Esophagus squamous epithelium (tissue), 5 donors: ENCODE measurements at regions not wholly inside any gene's neighbourhood (a gene's known extent, or its start where the extent isn't known, plus 50 kb on each side); places are given as distances from the start of the nearest gene placed in this dataset.
"Not testable (repeated sequence)": the region's sequence is repeated elsewhere in the genome, so short reads cannot be mapped to it uniquely, and the experiment has no call there.

Experiments used
- DNase-seq: peaks from one replicate; lab custom pipeline; 2025; lab: John Stamatoyannopoulos, UW
- H3K27ac ChIP-seq, 4 donors: fragments of 200-600 bp; sonication (generic); one replicate each; pipeline ENCODE4 v1.5.1; 2016 to 2019; ENCODE audit warnings: mild to moderate bottlenecking in 1 of 4
- H3K27me3 ChIP-seq, 4 donors: fragments of 200-600 bp; sonication (generic); 1 replicate in 3 of 4; 2 replicates in 1 of 4; pipeline versions ENCODE4 v1.5.1 to v1.6.0; 2017 to 2021; ENCODE audit warnings: antibody characterized with exemption in 1 of 4
- H3K36me3 ChIP-seq, 3 donors: fragments of 200-600 bp; sonication (generic); one replicate each; pipeline ENCODE4 v1.5.1; 2016 to 2019
- H3K4me1 ChIP-seq, 3 donors: fragments of 200-600 bp; sonication (generic); one replicate each; pipeline ENCODE4 v1.5.1; 2017 to 2019
- H3K4me3 ChIP-seq, 4 donors: fragments of 200-600 bp; sonication (generic); 1 replicate in 3 of 4; 2 replicates in 1 of 4; pipeline ENCODE4 v1.5.1; 2016 to 2019; ENCODE audit warnings: mild to moderate bottlenecking in 2 of 4, moderate library complexity in 1 of 4
- H3K9me3 ChIP-seq, 3 donors: fragments of 200-600 bp; sonication (generic); one replicate each; pipeline ENCODE4 v1.5.1; 2016 to 2019
- CTCF ChIP-seq, 6 experiments: fragments of 450-650 bp in 4 of 6; fragments of 200-600 bp in 2 of 6; sonication (generic) in 2 of 6; IDR thresholded peaks; one replicate each; pipeline ENCODE4 v1.5.1; 2016 to 2019; ENCODE audit warnings: antibody characterized with exemption in 6 of 6, mild to moderate bottlenecking in 4 of 6, moderate library complexity in 4 of 6
- POLR2A ChIP-seq, 4 donors: fragments of 450-650 bp; IDR thresholded peaks; one replicate each; pipeline ENCODE4 v1.6.1; 2017; ENCODE audit warnings: antibody characterized with exemption in 4 of 4, mild to moderate bottlenecking in 4 of 4, moderate library complexity in 3 of 4
- WGBS, 2 donors: methylation state at CpG; one replicate each; pipeline ENCODE4 v1.1.5; 2018; 5-methylcytosine and 5-hydroxymethylcytosine counted together
- intact Hi-C: fragments of 100-400 bp; cut with DNase I; formaldehyde crosslinking; loops from one replicate; pipeline ENCODE4 v1.15.0; 2022
- donor health status: DM: yes; HTN: yes; CAD: no.

DNA sequence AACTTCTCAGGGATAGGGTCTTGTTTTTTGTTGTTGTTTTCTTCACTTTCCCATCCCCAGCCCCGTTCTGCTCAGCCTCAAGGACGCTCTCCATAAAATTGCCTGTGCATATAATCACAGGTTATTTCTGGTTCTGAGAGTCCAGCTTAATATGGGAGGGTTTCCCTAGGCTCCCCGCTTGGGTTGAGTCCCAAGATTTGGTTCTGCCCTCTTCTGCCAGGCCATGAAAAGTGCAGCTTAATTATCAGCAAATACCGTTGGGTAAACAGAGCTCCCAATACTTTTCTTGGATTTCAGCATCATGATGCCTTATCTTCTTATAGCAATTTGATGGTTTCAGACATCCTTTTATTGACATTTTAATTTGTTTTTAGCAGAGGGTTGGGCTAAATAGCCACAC, 75.6 kb downstream of the GRIN2B start:
- no peaks in the 10 kb centered on the region for H3K4me1 ChIP-seq
- no peaks in the 10 kb centered on the region for H3K9me3 ChIP-seq
- no peak overlapping the region for H3K4me3 ChIP-seq
- no peak for TF ChIP-seq POLR2A (IDR thresholded peaks at IDR 0.05)
- TF ChIP-seq CTCF (IDR thresholded peaks at IDR 0.05): no peak
- no peak overlapping the region for H3K27ac ChIP-seq
- intact Hi-C loops: no loop called here
- DNase-seq: no peak
- 64 to 81% methylated on average over 4 of the region's 4 CpGs for whole genome bisulfite sequencing, 2 donors
- peaks cover 0 to 3% (median 0%) of the 10 kb centered on the region in 4 donors for H3K27me3 ChIP-seq
- H3K36me3 ChIP-seq: no peaks in the 10 kb centered on the region

DNA sequence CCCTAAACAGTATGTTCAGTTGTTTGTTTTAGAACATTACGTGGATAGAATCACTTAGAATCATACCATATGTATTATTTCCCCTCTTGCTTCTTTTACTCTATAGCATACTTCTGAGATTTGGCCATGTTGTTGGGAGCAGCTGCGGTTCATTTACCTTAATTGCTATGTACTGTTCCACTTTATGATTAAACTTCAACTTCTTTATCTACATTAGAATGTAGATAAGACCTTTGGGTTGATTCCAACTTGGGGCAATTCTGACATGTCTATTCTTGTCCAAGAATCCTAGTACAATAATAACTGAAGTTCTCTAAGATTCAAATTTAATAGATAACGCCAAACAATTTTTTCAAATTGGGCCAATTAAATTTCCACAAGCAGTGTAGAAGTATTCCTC, 80.7 kb downstream of the GRIN2B start:
- Histone ChIP-seq H3K4me3 (no peak overlapping the region), H3K27me3 (no peaks in the 10 kb centered on the region), H3K9me3 (no peaks in the 10 kb centered on the region), H3K36me3 (no peaks in the 10 kb centered on the region), H3K27ac (no peak overlapping the region), H3K4me1 (no peaks in the 10 kb centered on the region)
- WGBS, 2 donors: 68 to 77% methylated on average over 3 of the region's 3 CpGs
- no peak for TF ChIP-seq CTCF (IDR thresholded peaks at IDR 0.05)
- no peak for TF ChIP-seq POLR2A (IDR thresholded peaks at IDR 0.05)
- no peak for DNase-seq
- intact Hi-C loops: no loop called here

GRCh38 chr12:13898387-13898786, 83.0 kb downstream of the GRIN2B start:
- H3K36me3 ChIP-seq, H3K4me3 ChIP-seq, DNase-seq, H3K27ac ChIP-seq, H3K27me3 ChIP-seq, intact Hi-C loops, H3K4me1 ChIP-seq, H3K9me3 ChIP-seq: not testable (repeated sequence)
- WGBS, 2 donors: 80 to 86% methylated on average over 2 to 4 of the region's 5 CpGs

DNA sequence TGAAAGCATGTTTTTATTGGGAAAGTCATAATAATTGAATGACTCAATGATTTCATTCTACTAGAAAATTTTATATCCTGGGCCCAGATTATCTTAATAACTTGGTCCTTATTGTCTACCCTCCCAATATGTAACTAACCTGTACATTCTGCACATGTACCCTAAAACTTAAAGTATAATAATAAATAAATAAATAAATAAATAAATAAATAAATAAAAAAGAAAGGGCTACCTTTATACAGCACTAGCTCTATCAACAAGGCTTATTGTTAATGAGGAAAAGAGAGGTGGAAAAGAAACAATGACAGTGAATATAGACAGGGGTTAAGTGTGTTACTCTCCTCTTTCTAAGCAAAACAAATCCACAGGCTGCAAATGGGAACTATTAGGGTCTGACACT, 83.6 kb downstream of the GRIN2B start:
- H3K9me3 ChIP-seq: no peaks in the 10 kb centered on the region
- H3K4me1 ChIP-seq: no peaks in the 10 kb centered on the region
- TF ChIP-seq POLR2A (IDR thresholded peaks at IDR 0.05) (no peak), CTCF (IDR thresholded peaks at IDR 0.05) (no peak)
- intact Hi-C loops: no loop called here
- no peak for DNase-seq
- no peak overlapping the region for H3K4me3 ChIP-seq
- no peak overlapping the region for H3K27ac ChIP-seq
- H3K27me3 ChIP-seq: no peaks in the 10 kb centered on the region
- H3K36me3 ChIP-seq: no peaks in the 10 kb centered on the region

- no peaks in the 10 kb centered on the region for H3K36me3 ChIP-seq
- no peak overlapping the region for H3K4me3 ChIP-seq
- no peaks in the 10 kb centered on the region for H3K9me3 ChIP-seq
- no peaks in the 10 kb centered on the region for H3K27me3 ChIP-seq
- no peak overlapping the region for H3K27ac ChIP-seq
- no peaks in the 10 kb centered on the region for H3K4me1 ChIP-seq
- TF ChIP-seq CTCF (IDR thresholded peaks at IDR 0.05): no peak
- TF ChIP-seq POLR2A (IDR thresholded peaks at IDR 0.05): no peak
- intact Hi-C loops: no loop called here
- 66 to 68% methylated on average over 9 of the region's 9 CpGs for WGBS, 2 donors
- no peak for DNase-seq
These were observed 85.3 kb downstream of the GRIN2B start for GRCh38 chr12:13896063-13896626.

- TF ChIP-seq CTCF (IDR thresholded peaks at IDR 0.05) (no peak), POLR2A (IDR thresholded peaks at IDR 0.05) (no peak)
- no peaks in the 10 kb centered on the region for H3K9me3 ChIP-seq
- intact Hi-C loops: no loop called here
- no peak overlapping the region for H3K4me3 ChIP-seq
- H3K27ac ChIP-seq: no peak overlapping the region
- no peak for DNase-seq
- H3K4me1 ChIP-seq: no peaks in the 10 kb centered on the region
- WGBS, 2 donors: 83 to 84% methylated on average over 2 of the region's 2 CpGs
- no peaks in the 10 kb centered on the region for H3K36me3 ChIP-seq
- H3K27me3 ChIP-seq: no peaks in the 10 kb centered on the region
These were observed 89.5 kb downstream of the GRIN2B start for GRCh38 chr12:13891902-13892301.
